Kidney capillary endothelial cell (primary cell): ENCODE measurements at regions not wholly inside any gene's neighbourhood (a gene's known extent, or its start where the extent isn't known, plus 50 kb on each side); places are given as distances from the start of the nearest gene placed in this dataset.

Source experiments
- DNase-seq: peaks from one replicate; pipeline ENCODE4 v3.0.0-alpha.2; 2018; ENCODE audit warnings: low spot score

DNA sequence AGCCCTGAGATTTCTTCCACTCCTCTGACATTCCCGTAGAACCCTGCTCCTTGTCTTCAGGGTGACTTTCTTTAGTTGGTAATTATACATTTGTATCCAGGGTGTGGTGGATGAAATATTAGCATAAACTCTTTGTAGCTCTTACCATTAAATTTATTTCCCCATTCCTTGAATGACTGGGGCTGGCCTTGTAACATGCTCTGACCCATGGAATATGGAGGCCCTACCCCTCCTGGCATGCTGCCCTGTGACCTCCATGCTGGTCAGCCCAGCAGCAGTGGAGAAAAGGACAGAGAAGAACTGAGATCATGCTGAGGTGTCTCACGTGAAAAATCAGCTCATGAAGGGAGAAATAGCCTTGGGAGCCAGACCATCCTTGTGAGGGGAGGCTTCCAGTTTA lies 96.1 kb upstream of the PROK2 start:
- no peak for DNase-seq

DNA sequence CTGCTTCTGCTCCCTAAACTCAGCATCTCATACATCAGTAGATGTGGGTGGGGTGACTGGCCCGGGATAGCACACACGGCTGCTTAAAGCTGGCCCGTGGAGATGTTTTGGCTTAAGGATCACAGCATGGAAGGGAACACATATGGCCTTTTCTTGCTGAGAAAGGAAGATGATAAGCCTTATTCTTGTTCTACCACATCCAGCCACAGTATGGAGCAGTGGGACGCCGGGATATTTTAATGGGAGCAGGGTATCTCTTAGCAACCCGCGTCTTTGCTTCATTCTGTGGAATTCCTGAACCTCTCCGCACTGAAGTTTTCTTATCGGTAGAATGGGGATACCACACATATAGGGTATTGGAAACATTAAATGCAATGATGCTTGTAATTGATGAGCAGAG lies 94.1 kb upstream of the PROK2 start:
- DNase-seq: no peak

DNA sequence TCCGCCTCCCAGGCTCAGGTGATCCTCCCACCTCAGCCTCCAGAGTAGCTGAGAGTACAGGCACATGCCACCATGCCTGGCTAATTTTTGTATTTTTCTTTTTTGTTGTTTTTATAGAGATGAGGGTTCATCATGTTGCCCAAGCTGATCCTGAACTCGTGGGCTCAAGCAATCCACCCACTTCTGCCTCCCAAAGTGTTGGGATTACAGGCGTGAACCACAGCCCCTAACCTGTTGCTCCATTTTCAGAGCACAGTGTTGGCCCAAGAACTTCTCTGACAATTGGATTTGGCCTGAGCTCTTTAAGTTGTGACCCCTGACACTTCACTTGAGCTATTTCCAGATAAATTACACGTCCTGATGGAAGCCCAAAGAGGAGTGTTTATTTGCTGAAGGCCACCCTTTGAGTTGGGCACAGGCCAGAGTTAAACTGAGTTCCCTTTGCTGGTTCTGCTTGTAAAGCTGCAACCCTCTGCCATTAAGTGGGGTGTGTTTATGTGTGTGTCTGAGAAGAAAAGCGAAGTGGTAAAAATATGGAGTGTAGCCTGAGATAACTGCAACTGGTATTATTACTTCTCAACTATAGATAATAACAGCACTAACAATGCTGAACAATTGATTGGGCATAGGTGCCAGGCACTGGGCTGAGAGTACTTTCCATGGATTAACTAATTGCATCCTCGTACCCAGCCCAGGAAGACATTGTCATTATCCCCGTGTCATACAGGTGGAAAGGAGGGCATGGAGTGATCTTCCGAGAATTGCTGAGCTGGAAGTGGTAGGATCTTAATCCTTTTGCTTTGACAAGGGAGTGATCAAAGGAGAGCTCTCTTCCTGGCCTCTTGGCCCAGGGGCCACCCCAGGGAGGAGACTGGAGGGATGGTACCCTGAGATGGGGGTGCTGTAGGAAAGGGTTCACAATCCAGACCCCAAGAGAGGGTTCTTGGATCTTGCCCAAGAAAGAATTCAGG lies 91.5 kb upstream of the PROK2 start:
- DNase-seq: no peak

DNA sequence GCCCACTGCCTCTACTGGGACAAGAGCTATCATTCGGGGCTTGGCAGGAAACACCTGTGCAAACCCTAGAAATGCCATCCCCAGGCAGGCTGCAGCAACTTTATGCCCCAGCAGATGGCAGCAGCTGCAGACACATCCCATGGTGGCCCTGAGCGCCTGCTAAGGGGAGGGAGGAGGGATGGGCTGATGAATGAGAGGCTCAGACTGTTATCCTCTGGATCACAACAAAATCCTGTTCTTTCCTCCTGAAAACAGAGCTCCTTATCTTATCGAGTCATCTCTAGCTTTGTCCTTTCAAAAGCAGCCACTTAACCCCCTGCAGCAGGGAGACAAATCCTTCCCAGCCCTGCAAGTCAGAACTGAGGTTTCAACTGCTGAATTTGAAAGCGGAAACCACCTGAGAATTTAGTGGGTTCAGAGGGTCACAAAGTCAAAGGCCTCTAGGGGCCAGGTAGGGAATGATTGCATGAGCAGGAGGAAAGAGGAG lies 90.6 kb upstream of the PROK2 start:
- peak; percentile 57 for DNase-seq

DNA sequence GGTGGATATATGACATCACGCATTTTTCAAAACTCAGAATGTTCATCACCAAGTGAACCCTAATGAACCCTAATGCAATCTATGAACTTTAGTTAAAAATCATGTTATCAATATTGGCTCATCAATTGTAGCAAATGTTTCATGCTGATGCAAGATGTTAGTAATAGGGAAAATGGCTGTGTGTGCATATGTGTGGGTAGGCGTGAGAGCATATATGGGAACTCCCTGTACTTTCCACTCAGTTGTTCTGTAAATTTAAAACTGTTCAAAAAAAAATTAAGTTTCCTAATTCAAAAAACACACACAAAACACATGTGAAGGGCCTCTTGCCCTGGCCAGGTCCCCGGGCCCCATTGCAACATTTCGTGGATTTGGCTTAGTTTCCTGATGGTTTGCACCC lies 89.7 kb upstream of the PROK2 start:
- no peak for DNase-seq

DNA sequence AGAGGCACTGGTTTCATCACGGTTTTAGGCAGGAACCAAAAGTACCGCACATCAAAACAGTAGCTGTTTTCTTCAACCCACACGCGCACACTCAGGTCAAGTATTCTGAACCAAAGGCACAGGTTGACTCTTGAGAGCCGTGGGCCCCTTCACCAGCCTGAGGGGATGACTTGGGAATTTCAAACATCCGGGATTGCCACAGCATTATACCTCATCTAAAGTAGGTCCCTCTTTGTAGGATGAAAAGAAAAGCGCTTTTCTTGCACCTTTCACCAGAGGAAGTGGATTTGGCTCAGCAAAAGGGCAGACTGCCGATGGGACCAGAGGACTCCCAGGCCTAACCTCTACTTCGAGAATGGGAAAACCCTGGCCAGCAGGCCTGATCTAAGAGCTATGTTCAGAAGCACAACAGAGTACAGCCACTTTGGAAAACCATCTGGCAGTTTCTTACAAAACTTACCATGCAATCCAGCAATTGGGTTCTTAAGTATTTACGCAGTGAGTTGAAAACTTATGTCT lies 88.2 kb upstream of the PROK2 start:
- no peak for DNase-seq

DNA sequence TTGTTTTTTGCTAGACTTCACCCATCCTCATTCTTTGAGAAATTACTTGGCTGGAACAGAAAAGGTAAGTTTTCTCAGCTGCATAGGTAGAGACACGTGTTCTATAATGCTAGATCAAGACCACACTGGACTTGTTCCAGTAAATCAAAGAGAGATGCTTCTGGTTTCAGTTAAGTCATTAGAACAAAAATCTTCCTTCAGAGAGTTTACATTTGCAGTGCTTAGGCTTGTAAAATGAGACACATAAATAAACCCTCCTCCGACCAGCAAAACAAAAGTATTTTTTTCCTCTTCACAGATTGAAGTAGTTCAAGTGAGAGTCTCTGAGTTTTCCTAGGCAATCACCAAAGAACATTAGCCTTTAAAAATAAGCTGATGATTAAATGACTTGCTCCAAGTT lies 87.3 kb upstream of the PROK2 start:
- DNase-seq: no peak

DNA sequence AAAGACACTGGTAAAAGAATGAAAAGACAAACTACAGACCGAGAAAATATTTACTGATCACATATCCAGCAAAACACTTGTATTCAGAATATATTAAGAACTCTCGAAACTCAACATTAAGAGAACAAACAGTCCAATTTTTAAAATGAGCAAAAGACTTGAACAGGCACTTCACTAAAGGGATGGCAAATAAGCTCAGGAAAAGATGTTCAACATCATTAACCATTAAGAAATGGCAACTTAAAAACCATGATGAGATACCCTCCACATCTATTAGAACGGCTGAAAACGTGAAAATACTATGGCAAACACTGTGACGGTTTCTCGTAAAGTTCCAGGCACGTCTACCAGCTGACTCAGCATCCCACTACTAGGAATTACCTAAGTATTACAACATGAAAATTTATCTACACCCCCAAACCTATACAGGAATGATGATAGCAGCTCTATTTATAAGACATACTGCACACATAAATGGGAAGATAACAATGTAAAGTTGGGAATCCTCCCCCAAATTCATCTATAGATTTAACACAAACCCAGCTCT lies 86.1 kb upstream of the PROK2 start:
- DNase-seq: no peak

DNA sequence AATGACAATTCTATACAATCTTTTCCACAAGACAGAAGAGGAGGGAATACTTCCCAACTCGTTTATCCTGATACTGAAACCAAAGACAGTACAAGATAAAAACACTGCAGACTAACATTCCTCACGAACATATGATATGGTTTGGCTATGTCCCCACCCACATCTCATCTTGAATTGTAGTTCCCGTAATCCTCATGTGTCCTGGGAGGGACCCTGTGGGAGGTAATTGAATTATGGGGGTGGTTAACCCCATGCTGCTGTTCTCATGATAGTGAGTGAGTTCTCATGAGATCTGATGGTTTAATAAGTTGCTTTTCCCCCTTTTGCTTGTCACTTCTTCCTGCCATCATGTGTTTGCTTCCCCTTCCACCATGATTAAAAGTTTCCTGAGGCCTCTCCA lies 83.9 kb upstream of the PROK2 start:
- no peak for DNase-seq

DNA sequence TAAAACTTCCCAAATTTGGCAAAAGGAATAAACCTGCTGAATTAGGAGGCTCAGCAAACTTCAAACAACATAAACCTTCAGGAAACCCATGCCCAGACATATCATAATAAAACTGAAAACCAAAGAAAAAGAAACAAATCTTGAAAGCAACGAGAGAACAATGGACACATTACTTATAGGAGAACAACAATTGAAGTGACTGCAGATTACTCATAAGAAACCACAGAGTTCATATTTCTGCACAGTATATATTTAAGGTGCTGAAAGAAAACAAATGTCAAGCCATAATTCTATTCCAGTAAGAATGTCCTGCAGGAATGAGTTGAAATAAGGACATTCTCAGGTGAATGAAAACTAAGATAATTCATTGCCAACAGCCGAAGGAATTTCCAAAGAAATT lies 80.8 kb upstream of the PROK2 start:
- peak; percentile 17 for DNase-seq

DNA sequence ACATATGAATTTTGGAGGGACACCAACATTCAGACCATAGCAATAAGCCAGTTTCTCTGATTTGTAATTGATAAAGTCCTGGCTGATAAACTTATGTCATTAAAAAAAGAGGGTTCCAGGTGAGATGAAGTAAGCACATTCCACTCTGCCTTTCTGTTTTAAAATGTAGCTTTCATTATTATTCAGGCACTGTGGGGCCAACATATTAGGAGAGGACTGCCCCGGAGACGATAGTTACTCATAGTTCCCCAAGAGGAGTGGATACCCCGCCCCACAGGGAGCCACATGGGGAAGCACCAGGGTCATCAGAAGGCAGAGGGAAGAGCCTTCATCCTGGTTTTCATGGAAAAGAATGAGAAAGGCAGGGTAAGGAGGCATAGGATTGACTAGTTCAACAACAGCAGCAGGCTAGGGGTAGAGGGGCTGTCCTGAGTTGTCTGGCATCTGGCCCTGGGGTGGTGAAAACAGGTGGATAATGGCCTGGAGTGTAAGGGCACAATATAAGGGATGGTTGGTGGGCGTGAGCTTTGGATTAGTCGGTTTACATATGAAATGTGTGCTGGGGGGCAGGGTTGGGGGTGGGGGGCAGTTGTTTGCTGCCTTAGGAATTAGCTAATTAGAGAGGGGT lies 78.7 kb upstream of the PROK2 start:
- no peak for DNase-seq

DNA sequence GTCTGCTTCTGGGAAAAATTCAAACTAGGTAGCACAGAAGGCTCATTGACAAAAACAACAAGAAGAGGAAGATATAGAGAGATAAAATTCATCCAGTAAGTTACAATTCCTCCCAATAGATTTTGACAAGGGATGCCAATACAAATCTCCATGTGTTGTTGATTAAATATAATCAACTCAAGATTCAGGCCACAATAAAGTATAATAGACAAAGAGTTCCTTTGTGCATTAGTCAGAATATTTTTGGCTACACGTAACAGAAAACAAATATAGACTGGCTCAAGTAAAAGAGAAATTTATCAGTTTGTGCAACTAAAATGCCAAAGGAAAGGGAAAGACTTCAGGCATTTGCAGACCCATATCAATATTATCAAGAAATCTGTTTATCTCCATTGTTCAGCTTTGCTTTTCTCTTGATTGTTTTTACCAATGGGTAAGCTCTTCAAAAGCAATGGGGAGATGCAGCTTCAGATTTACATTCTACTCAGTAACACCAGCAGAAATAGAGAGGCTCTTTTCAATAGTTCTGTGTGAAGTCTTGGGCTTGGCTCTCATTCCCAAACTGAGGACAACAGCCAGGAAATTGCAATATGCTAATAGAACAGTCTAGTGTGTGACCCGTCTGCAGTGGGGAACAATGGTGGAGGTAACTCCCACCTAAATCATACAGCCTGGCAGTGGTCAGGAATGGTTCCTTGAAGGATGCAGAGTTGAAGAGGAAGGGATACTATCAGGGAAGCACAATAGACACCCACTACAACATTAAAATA lies 77.6 kb upstream of the PROK2 start:
- no peak for DNase-seq

DNA sequence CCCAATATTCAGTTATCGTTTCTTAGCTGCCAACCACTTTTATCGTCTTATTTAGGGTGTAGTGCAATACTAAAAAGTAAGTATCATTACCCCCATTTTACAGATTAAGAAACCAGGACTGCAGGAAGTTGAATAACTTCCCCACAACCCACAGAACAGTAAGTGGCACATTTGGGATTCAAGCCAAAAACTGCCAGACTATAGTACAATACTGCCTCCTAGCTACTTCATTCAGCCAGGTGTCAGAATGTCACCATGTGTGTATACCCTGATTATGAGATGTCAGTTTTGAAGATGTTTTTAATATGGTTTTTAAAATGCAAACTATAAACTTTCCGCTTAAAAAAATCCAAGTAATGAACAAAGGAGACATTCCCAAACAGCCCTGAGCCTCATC lies 74.2 kb upstream of the PROK2 start:
- peak; percentile 18 for DNase-seq

DNA sequence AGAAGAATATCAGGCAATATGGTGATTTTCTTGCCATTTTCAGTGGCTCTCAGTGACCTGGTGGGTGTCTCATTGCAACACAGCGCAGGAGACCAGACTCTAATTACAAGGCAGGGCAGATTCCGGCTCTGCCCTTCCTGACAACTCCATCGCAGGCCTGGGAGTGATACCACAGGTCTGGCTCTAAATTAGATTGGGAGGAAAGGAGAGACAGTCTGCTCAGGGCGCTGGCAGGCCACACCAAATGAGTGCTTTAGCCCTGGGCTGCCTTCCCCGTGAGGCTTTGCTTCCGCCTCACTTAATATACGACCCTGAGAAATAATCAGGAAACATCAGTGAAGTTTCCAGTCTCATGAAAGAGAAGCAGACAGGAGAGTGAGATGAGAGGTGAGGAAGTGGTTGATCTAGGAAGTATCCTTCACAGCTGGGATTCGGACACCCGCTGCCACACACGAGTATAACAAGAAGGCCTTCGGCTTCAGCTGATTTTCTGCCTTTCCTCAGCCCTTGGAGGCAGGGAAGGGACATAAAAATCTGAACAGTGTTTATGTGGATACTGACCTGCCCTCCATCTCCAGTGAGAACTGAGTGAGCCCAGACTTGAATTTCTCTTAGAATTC lies 73.7 kb upstream of the PROK2 start:
- DNase-seq: no peak

DNA sequence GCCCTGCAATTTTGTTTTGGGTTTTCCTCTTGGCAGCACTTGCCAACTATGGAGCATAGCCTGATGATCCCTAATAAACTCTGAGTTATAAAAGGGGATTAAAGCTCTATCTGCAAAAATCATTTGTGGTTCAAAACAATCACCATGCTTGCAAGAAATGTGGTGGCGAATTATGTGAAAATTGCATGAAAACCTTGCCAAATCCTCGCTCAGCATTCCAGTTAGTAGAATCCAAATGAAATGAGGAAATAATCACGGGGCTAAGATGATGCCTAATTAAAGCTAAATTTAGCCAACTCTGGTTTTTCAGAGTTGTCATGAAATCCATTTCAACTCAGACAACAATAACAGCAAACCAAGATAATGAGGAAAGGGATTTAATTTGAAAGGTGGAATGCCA lies 73.0 kb upstream of the PROK2 start:
- no peak for DNase-seq

DNA sequence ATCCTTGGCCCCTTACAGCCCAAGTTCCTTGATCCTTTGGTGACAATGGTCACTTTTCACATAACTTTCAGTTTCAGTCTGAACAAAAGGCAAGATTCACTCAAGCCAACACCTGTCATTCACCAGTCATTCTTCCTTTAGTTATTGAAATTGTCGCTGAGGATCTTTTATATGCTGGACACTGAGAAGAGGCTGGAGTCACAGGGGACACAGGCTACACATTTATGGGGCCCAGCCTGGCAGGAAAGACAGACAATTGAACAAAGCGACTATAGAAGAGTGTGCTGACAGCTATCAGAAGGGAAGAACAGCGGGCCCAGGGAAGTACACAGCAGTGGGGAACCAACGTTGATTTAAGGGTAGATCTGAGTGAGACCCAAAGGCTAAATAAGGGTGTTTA lies 69.8 kb upstream of the PROK2 start:
- DNase-seq: no peak

DNA sequence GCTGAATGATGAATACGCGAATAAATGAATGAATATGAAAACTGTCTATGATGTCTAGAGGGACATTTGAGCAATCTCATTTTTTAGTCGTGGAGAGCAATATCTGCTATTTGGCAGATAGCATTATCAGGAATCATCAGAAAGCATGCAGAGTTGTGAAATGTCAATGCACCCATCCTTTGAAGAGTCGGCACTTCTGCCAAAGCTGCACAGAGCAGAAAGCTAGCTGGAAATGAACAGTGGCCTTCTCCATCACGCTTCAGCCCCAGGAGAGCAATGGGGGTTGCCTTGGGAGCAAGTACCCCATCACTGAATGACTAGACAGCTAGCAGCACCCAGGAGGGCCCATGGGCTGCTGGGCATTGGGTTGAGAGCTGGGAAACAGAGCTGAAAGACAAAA lies 69.1 kb upstream of the PROK2 start:
- DNase-seq: no peak

DNA sequence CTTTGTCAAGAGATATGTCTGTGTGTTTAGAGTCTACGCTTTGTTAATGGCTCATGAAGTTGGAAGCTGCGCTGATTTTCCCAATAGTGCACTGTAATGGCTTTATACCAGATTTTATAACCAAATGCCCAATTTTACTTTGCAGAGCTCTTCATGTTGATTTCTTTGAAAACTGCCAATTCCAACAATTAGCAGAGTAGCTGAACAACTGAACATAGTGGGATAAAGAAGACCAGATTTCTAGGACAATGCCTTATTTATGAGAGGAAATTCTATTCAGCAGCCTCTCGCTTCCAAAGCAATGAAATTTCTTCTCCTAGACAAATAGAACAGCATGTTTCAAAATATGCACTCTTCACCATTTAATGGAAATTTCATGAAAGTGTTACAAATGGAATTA lies 66.9 kb upstream of the PROK2 start:
- DNase-seq: no peak

DNA sequence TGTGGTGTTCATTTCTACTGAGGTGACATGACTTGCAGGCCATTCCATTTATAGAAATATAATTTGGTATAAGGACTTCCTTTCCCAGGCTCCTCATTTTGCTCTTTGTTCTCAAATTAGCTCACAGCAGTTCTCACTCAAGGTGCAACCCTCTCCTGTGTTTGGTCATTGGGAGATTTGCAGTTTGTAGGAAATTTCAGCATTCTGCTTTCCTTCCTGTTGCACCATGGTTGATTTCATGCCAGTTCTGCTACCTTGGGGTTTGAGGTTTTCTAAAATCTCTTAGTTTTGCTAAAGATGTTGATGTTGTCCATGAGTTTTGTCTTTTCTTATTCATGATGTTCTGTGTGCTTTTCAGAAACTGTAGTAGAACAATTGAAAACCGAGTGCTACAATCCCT lies 65.7 kb upstream of the PROK2 start:
- no peak for DNase-seq

DNA sequence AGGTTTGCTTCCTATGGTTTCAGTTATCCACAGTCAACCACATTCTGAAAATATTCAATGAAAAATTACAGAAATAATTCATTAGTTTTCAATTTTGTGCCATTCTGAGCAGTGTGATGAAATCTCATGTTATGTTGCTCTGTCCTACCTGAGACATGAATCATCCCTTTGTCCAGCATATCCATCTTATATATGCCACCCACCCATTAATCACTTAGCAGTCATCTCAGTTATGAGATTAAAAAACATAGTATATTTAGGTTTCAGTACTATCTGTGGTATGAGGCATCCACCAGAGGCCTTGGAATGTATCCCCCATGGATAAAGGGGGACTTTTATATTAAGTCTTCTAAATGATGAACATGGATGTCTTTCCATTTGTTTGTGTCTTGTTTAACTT lies 64.7 kb upstream of the PROK2 start:
- no peak for DNase-seq

DNA sequence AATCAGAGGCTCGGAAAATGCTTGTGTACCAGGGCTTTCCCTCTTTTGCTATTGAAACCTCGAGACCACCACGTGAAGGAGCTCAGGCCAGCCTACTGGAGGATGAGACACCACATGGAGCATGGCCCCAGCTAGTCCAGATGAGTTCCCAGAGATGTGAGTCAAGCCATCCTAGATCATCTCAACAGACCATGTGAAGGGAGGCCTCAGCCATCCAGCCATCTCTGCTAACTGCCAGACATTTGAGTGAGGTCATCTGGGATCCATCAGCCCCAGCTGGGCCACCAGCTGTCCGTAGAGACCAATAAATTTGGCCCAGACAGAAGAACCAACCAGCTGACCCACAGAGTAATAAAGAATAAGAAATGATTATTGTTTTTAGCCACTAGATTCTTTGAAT lies 62.8 kb upstream of the PROK2 start:
- no peak for DNase-seq

DNA sequence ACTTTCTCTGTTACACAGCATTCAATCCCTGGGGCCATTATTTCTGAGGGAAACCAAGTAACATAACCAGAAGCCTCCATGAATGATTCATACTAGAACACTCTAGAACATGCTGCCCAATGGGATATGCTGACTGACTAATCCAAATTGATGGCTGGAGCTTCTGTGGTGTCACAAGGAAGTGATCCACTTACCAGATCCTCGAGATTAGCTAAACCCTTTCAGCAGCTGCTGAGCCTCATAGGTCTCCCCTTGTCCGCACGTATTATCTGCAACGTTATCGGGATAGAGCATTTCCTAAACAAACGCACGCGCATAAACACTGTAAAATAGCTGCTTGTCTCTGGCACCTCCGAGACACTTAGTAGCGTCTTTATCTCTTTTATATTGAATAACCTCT lies 61.2 kb upstream of the PROK2 start:
- no peak for DNase-seq
